CD14-positive monocyte (primary cell): ENCODE measurements at regions not wholly inside any gene's neighbourhood (a gene's known extent, or its start where the extent isn't known, plus 50 kb on each side); places are given as distances from the start of the nearest gene placed in this dataset.
"Not testable (repeated sequence)": the region's sequence is repeated elsewhere in the genome, so short reads cannot be mapped to it uniquely, and the experiment has no call there.

Source experiments
- DNase-seq, 3 donors: peaks; one replicate each; pipeline ENCODE4 v3.0.0-alpha.2; 2011 to 2022
- H2AFZ ChIP-seq: 2 replicates; pipeline ENCODE4 v1.6.0; 2012; ENCODE audit warnings: mild to moderate bottlenecking, low read depth, low read length, inconsistent platforms; ENCODE audit not compliant: insufficient read depth, poor library complexity, severe bottlenecking
- H3K27ac ChIP-seq, 2 donors: 1 replicate in 1 of 2; 2 replicates in 1 of 2; pipeline ENCODE4 v1.5.1; 2012 to 2013; ENCODE audit warnings: low read length in 2 of 2, control low read depth in 1 of 2, inconsistent platforms in 1 of 2, low read depth in 1 of 2, mild to moderate bottlenecking in 1 of 2
- H3K27me3 ChIP-seq, 2 donors: one replicate each; pipeline versions ENCODE4 v1.6.0 to v1.6.1; 2011 to 2013; ENCODE audit warnings: low read length in 2 of 2; ENCODE audit not compliant: control insufficient read depth in 2 of 2, insufficient read depth in 2 of 2
- H3K36me3 ChIP-seq, 2 donors: replicated peaks in 1 of 2; 1 replicate in 1 of 2; 2 replicates in 1 of 2; pipeline versions ENCODE4 v1.5.1 to v1.6.1; 2012 to 2013; ENCODE audit warnings: low read length in 2 of 2, control low read depth in 1 of 2, inconsistent platforms in 1 of 2, mild to moderate bottlenecking in 1 of 2; ENCODE audit not compliant: insufficient read depth in 2 of 2, control insufficient read depth in 1 of 2
- H3K4me1 ChIP-seq, 2 donors: 1 replicate in 1 of 2; 2 replicates in 1 of 2; pipeline versions ENCODE4 v1.5.1 to v1.6.1; 2012 to 2013; ENCODE audit warnings: low read length in 2 of 2, control low read depth in 1 of 2, inconsistent platforms in 1 of 2, mild to moderate bottlenecking in 1 of 2, moderate library complexity in 1 of 2; ENCODE audit not compliant: insufficient read depth in 2 of 2, control insufficient read depth in 1 of 2
- H3K4me2 ChIP-seq: replicated peaks from 2 replicates; pipeline ENCODE3; 2012; ENCODE audit warnings: low read length, moderate library complexity, mild to moderate bottlenecking; ENCODE audit not compliant: poor library complexity, severe bottlenecking; ENCODE audit errors: extremely low read depth
- H3K4me3 ChIP-seq, 3 experiments: fragments of 200-600 bp in 1 of 3; sonication (generic) in 1 of 3; replicated peaks in 1 of 3; 1 replicate in 2 of 3; 2 replicates in 1 of 3; pipeline ENCODE4 v1.5.1; 2011 to 2013; ENCODE audit warnings: low read length in 3 of 3, mild to moderate bottlenecking in 3 of 3, control low read depth in 2 of 3, low read depth in 2 of 3, inconsistent platforms in 1 of 3, moderate library complexity in 1 of 3
- H3K79me2 ChIP-seq: 2 replicates; pipeline ENCODE4 v1.6.0; 2012; ENCODE audit warnings: mild to moderate bottlenecking, control low read depth, inconsistent platforms, low read length, moderate library complexity; ENCODE audit not compliant: insufficient read depth
- H3K9ac ChIP-seq: 2 replicates; pipeline ENCODE4 v1.6.0; 2017; ENCODE audit warnings: low read length, mild to moderate bottlenecking; ENCODE audit not compliant: insufficient read depth, poor library complexity, severe bottlenecking
- H3K9me3 ChIP-seq, 2 donors: replicated peaks in 1 of 2; 1 replicate in 1 of 2; 2 replicates in 1 of 2; pipeline versions ENCODE4 v1.5.1 to v1.6.1; 2012 to 2013; ENCODE audit warnings: low read length in 2 of 2, control low read depth in 1 of 2; ENCODE audit not compliant: control insufficient read depth in 1 of 2, insufficient read depth in 1 of 2
- H4K20me1 ChIP-seq: 2 replicates; pipeline ENCODE4 v1.6.0; 2012; ENCODE audit warnings: mild to moderate bottlenecking, low read length, control low read depth, moderate library complexity; ENCODE audit not compliant: insufficient read depth
- H3K27ac Mint-ChIP-seq, 7 donors: one replicate each; pipeline ENCODE4 v1.8.0; 2020; ENCODE audit warnings: mild to moderate bottlenecking in 7 of 7, mixed read lengths in 7 of 7, moderate library complexity in 6 of 7, inconsistent platforms in 2 of 7
- H3K27me3 Mint-ChIP-seq, 3 donors: one replicate each; pipeline ENCODE4 v1.8.0; 2021 to 2022; ENCODE audit warnings: low read depth in 3 of 3, mild to moderate bottlenecking in 3 of 3, mixed read lengths in 3 of 3, moderate library complexity in 3 of 3, inconsistent platforms in 1 of 3
- H3K36me3 Mint-ChIP-seq, 2 donors: one replicate each; pipeline ENCODE4 v1.8.0; 2020; ENCODE audit warnings: mixed read lengths in 2 of 2, inconsistent platforms in 1 of 2, mild to moderate bottlenecking in 1 of 2
- H3K4me1 Mint-ChIP-seq: one replicate; pipeline ENCODE4 v1.8.0; 2020; ENCODE audit warnings: mild to moderate bottlenecking, mixed read lengths
- H3K4me3 Mint-ChIP-seq, 2 donors: one replicate each; pipeline ENCODE4 v1.8.0; 2020; ENCODE audit warnings: mild to moderate bottlenecking in 2 of 2, mixed read lengths in 2 of 2, moderate library complexity in 1 of 2
- H3K9me3 Mint-ChIP-seq, 7 donors: one replicate each; pipeline ENCODE4 v1.8.0; 2020 to 2022; ENCODE audit warnings: mixed read lengths in 7 of 7, mild to moderate bottlenecking in 6 of 7, moderate library complexity in 6 of 7, inconsistent platforms in 2 of 7
- CTCF ChIP-seq: fragments of 200-600 bp; IDR thresholded peaks from one replicate; pipeline ENCODE4 v1.8.0; 2022; ENCODE audit warnings: antibody characterized with exemption, mild to moderate bottlenecking
- WGBS: methylation state at CpG from one replicate; pipeline ENCODE4 v1.1.5; 2013; ENCODE audit warnings: missing lambda C conversion rate; ENCODE audit not compliant: insufficient coverage; 5-methylcytosine and 5-hydroxymethylcytosine counted together
- intact Hi-C, 2 donors: fragments of 100-400 bp; cut with micrococcal nuclease; formaldehyde crosslinking; loops; one replicate each; pipeline versions ENCODE4 v1.15.0 to v1.15.1; 2023

- intact Hi-C loops, result no loop called here
- WGBS, result no CpG with 5 or more reads among the region's 2 CpGs
Measured at GRCh38 chr18:8991155-8991554, 111.3 kb upstream of the NDUFV2 start.

GRCh38 chr18:8992500-8992899 lies 110.0 kb upstream of the NDUFV2 start:
- H3K27ac Mint-ChIP-seq, intact Hi-C loops, H3K36me3 ChIP-seq, H4K20me1 ChIP-seq, H3K27me3 Mint-ChIP-seq, H3K4me3 Mint-ChIP-seq, H3K36me3 Mint-ChIP-seq, DNase-seq, H3K27ac ChIP-seq, H3K27me3 ChIP-seq, H2AFZ ChIP-seq, H3K79me2 ChIP-seq, H3K9me3 ChIP-seq, H3K4me3 ChIP-seq, H3K4me2 ChIP-seq, H3K9ac ChIP-seq: not testable (repeated sequence)
- H3K4me1 ChIP-seq, result peaks cover 23 to 35% of the 10 kb centered on the region in 2 donors
- Mint-ChIP-seq H3K4me1 (peaks cover 38% of the 10 kb centered on the region), H3K9me3 (peaks cover 4 to 12% (median 6%) of the 10 kb centered on the region in 7 donors)
- 90% methylated on average over 2 of the region's 4 CpGs for WGBS

More at GRCh38 chr18:8991155-8991554, 111.3 kb upstream of the NDUFV2 start:
- H2AFZ ChIP-seq, result no peak overlapping the region
- H3K79me2 ChIP-seq, result no peaks in the 10 kb centered on the region
- Mint-ChIP-seq H3K4me3 (no peak overlapping the region), H3K27ac (no peak overlapping the region), H3K27me3 (peaks cover 1 to 3% (median 2%) of the 10 kb centered on the region in 3 donors), H3K9me3 (peaks cover 0 to 5% (median 0%) of the 10 kb centered on the region in 7 donors), H3K36me3 (peaks cover 0 to 3% of the 10 kb centered on the region in 2 donors), H3K4me1 (peaks cover 25% of the 10 kb centered on the region)
- H3K4me3 ChIP-seq, result no peak overlapping the region
- no peak overlapping the region for H3K9ac ChIP-seq
- no peaks in the 10 kb centered on the region for H4K20me1 ChIP-seq
- no peak for TF ChIP-seq CTCF
- H3K27me3 ChIP-seq, result no peaks in the 10 kb centered on the region
- no peaks in the 10 kb centered on the region for H3K9me3 ChIP-seq
- DNase-seq, result no peak
- no peaks in the 10 kb centered on the region for H3K36me3 ChIP-seq
- H3K27ac ChIP-seq, result no peak overlapping the region
- no peak overlapping the region for H3K4me2 ChIP-seq
- peaks cover 13 to 21% of the 10 kb centered on the region in 2 donors for H3K4me1 ChIP-seq
